T47D (cell line): ENCODE measurements at regions not wholly inside any gene's neighbourhood (a gene's known extent, or its start where the extent isn't known, plus 50 kb on each side); places are given as distances from the start of the nearest gene placed in this dataset.

Experiments used
- DNase-seq, 2 experiments: peaks; one replicate each; pipeline versions ENCODE4 v3.0.0 to v3.0.0-alpha.2; 2011 to 2012; ENCODE audit warnings: low read depth in 1 of 2, low spot score in 1 of 2
- JUND ChIP-seq: IDR thresholded peaks from 2 replicates; pipeline ENCODE4 v1.6.1; 2012; ENCODE audit warnings: low read depth
- in situ Hi-C: cut with HindIII; loops from 2 replicates; pipeline ENCODE4 v1.10.0; 2016; ENCODE audit warnings: low sequenced_read_pairs, low pct_unique_long_range_greater_than_20kb

- no peak for TF ChIP-seq JUND
- no peak for DNase-seq
- in situ Hi-C loops, result no loop called here
Observed at GRCh38 chr15:61582092-61582491, 353.0 kb upstream of the RORA start.

GRCh38 chr15:61575597-61575996, 346.5 kb upstream of the RORA start:
- DNase-seq, result no peak
- no peak for TF ChIP-seq JUND
- in situ Hi-C loops, result no loop called here

- no peak for TF ChIP-seq JUND
- DNase-seq, result no peak
- in situ Hi-C loops, result no loop called here
Observed at GRCh38 chr15:61571026-61571425, 341.9 kb upstream of the RORA start.

- in situ Hi-C loops, result no loop called here
- TF ChIP-seq JUND, result no peak
- DNase-seq, result no peak
Observed at GRCh38 chr15:61564785-61565184, 335.7 kb upstream of the RORA start.

GRCh38 chr15:61558172-61559136, 329.4 kb upstream of the RORA start:
- peak in 1 of 2 experiments; percentile 17 for DNase-seq
- in situ Hi-C loops, result no loop called here
- TF ChIP-seq JUND, result no peak

GRCh38 chr15:61556037-61556648, 327.0 kb upstream of the RORA start:
- DNase-seq, result no peak
- no peak for TF ChIP-seq JUND
- in situ Hi-C loops, result no loop called here

- TF ChIP-seq JUND, result no peak
- DNase-seq, result no peak
- in situ Hi-C loops, result no loop called here
Observed at GRCh38 chr15:61549727-61550126, 320.6 kb upstream of the RORA start.

- TF ChIP-seq JUND, result no peak
- in situ Hi-C loops, result no loop called here
- peak in 1 of 2 experiments; percentile 39 for DNase-seq
Observed at GRCh38 chr15:61545763-61546162, 316.7 kb upstream of the RORA start.

GRCh38 chr15:61541516-61541915, 312.4 kb upstream of the RORA start:
- in situ Hi-C loops, result no loop called here
- TF ChIP-seq JUND, result no peak
- no peak for DNase-seq

GRCh38 chr15:61537337-61537736, 308.2 kb upstream of the RORA start:
- TF ChIP-seq JUND, result no peak
- in situ Hi-C loops, result no loop called here
- no peak for DNase-seq

- no peak for TF ChIP-seq JUND
- DNase-seq, result no peak
- in situ Hi-C loops, result no loop called here
Observed at GRCh38 chr15:61534986-61535385, 305.9 kb upstream of the RORA start.

- peak in 1 of 2 experiments; percentile 44 for DNase-seq
- TF ChIP-seq JUND, result no peak
- in situ Hi-C loops, result no loop called here
Observed at GRCh38 chr15:61530769-61531168, 301.7 kb upstream of the RORA start.

- no peak for TF ChIP-seq JUND
- in situ Hi-C loops, result no loop called here
- no peak for DNase-seq
Observed at GRCh38 chr15:61528581-61528910, 299.4 kb upstream of the RORA start.
